Transverse colon (tissue), 3 donors: ENCODE measurements at regions not wholly inside any gene's neighbourhood (a gene's known extent, or its start where the extent isn't known, plus 50 kb on each side); places are given as distances from the start of the nearest gene placed in this dataset.

Experiments used
- CTCF ChIP-seq, 5 experiments: fragments of 200-600 bp in 3 of 5; fragments of 450-650 bp in 2 of 5; sonication (generic) in 3 of 5; IDR thresholded peaks; 1 replicate in 2 of 5; 2 replicates in 3 of 5; pipeline ENCODE4 v1.5.1; 2016 to 2017; ENCODE audit warnings: antibody characterized with exemption in 5 of 5, inconsistent platforms in 3 of 5, mild to moderate bottlenecking in 2 of 5, moderate library complexity in 1 of 5
- EP300 ChIP-seq: sonication (generic); formaldehyde crosslinking; IDR thresholded peaks from one replicate; pipeline ENCODE4 v1.6.1; 2017; ENCODE audit warnings: antibody characterized with exemption, low read depth
- POLR2A ChIP-seq: fragments of 450-650 bp; IDR thresholded peaks from one replicate; pipeline ENCODE4 v1.6.1; 2016; ENCODE audit warnings: antibody characterized with exemption, mild to moderate bottlenecking, moderate library complexity

- TF ChIP-seq EP300 (no peak), POLR2A (no peak), CTCF (IDR thresholded peaks at IDR 0.05) (no peak)
These were observed 565.5 kb upstream of the ANO3 start for GRCh38 chr11:25766332-25767015.
